HEK293T (cell line): ENCODE measurements at regions not wholly inside any gene's neighbourhood (a gene's known extent, or its start where the extent isn't known, plus 50 kb on each side); places are given as distances from the start of the nearest gene placed in this dataset.

Source experiments
- BHLHE40 ChIP-seq: fragments of 450-650 bp; IDR thresholded peaks from 2 replicates; pipeline ENCODE4 v1.6.1; 2016; ENCODE audit warnings: mild to moderate bottlenecking, moderate library complexity, borderline replicate concordance
- CTBP1 ChIP-seq: fragments of 450-650 bp; IDR thresholded peaks from 2 replicates; pipeline ENCODE4 v1.6.1; 2016; ENCODE audit warnings: borderline replicate concordance
- FOXA1 ChIP-seq: fragments of 450-650 bp; IDR thresholded peaks from 2 replicates; pipeline ENCODE4 v1.6.1; 2016; ENCODE audit warnings: mild to moderate bottlenecking
- FOXM1 ChIP-seq: fragments of 450-650 bp; IDR thresholded peaks from 2 replicates; pipeline ENCODE4 v1.6.1; 2017; ENCODE audit warnings: mild to moderate bottlenecking, borderline replicate concordance
- HDGF ChIP-seq: fragments of 450-650 bp; IDR thresholded peaks from 2 replicates; pipeline ENCODE4 v1.6.1; 2017; ENCODE audit warnings: antibody characterized with exemption, borderline replicate concordance
- L3MBTL2 ChIP-seq: fragments of 450-650 bp; conservative IDR thresholded peaks from 2 replicates; pipeline ENCODE4 v1.6.1; 2016; ENCODE audit warnings: mild to moderate bottlenecking
- SP1 ChIP-seq: fragments of 450-650 bp; IDR thresholded peaks from 2 replicates; pipeline ENCODE4 v1.6.1; 2017
- SUZ12 ChIP-seq: fragments of 450-650 bp; IDR thresholded peaks from 2 replicates; pipeline ENCODE4 v1.6.1; 2016; ENCODE audit warnings: mild to moderate bottlenecking
- TARDBP ChIP-seq: fragments of 450-650 bp; IDR thresholded peaks from 2 replicates; pipeline ENCODE4 v1.6.1; 2016
- ZNF384 ChIP-seq: fragments of 450-650 bp; IDR thresholded peaks from 2 replicates; pipeline ENCODE4 v1.6.1; 2016

- TF ChIP-seq L3MBTL2 (no peak), FOXA1 (no peak), CTBP1 (no peak), SP1 (no peak), SUZ12 (no peak), TARDBP (no peak), HDGF (no peak), BHLHE40 (no peak), FOXM1 (no peak), ZNF384 (no peak)
Measured at GRCh38 chr6:23349521-23350147, 776.4 kb upstream of the NRSN1 start.
